ENCODE measurements at regions not wholly inside any gene's neighbourhood (a gene's known extent, or its start where the extent isn't known, plus 50 kb on each side); places are given as distances from the start of the nearest gene placed in this dataset.

DNA sequence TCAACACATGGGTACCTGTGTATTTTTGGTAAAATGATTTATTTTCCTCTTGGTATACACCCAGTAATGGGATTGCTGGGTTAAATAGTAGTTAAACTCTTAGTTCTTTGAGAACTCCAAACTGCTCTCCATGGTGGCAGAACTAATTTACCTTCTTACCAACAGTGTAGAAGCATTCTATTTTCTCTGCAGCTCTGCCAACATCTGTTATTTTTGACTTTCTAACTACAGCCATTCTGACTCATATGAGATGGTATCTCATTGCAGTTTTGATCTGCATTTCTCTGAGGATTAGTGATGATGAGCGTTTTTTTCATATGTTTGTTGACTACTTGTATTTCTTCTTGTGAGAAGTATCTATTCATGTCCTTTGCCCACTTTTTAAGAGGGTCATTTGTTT lies 180.6 kb downstream of the FSIP2 start (continued):
- TF ChIP-seq, protein P1, sequence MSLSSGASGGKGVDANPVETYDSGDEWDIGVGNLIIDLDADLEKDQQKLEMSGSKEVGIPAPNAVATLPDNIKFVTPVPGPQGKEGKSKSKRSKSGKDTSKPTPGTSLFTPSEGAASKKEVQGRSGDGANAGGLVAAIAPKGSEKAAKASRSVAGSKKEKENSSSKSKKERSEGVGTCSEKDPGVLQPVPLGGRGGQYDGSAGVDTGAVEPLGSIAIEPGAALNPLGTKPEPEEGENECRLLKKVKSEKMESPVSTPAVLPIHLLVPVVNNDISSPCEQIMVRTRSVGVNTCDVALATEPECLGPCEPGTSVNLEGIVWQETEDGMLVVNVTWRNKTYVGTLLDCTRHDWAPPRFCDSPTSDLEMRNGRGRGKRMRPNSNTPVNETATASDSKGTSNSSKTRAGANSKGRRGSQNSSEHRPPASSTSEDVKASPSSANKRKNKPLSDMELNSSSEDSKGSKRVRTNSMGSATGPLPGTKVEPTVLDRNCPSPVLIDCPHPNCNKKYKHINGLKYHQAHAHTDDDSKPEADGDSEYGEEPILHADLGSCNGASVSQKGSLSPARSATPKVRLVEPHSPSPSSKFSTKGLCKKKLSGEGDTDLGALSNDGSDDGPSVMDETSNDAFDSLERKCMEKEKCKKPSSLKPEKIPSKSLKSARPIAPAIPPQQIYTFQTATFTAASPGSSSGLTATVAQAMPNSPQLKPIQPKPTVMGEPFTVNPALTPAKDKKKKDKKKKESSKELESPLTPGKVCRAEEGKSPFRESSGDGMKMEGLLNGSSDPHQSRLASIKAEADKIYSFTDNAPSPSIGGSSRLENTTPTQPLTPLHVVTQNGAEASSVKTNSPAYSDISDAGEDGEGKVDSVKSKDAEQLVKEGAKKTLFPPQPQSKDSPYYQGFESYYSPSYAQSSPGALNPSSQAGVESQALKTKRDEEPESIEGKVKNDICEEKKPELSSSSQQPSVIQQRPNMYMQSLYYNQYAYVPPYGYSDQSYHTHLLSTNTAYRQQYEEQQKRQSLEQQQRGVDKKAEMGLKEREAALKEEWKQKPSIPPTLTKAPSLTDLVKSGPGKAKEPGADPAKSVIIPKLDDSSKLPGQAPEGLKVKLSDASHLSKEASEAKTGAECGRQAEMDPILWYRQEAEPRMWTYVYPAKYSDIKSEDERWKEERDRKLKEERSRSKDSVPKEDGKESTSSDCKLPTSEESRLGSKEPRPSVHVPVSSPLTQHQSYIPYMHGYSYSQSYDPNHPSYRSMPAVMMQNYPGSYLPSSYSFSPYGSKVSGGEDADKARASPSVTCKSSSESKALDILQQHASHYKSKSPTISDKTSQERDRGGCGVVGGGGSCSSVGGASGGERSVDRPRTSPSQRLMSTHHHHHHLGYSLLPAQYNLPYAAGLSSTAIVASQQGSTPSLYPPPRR (CRISPR knock-in tag; IDR thresholded peaks at IDR 0.05; ENCODE audit: borderline replicate concordance), result no peak

DNA sequence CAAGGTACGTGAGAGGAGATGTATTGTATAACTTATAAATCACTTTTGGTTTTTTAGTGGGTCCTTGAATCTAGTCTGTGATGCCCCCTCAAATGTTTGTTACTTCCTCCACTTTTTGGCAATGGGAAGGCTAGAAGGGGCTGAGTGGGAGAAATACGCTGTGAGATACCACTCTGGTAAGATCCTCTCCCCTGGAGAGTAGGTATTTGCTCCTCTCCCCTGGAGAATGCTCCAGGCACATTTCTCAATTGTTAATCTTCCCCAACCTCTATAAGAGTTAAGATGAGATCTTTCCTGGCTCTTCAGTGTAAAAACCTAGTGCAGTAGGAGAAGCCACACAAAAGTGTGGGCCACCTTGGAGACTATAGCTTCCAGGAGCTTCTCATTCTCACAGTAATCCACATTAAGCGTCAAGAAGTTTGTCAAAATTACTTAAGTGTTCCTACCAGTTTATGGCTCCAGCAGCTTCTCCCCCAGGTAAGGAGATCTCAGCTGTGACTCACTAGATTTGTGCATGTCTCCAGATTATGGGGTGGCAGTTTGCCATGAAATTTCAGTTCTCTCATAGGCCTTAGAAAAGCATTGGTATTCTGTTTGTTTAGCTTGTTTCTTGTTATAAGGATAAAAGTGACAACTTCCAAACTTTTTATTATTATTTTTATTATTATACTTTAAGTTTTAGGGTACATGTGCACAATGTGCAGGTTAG lies 182.6 kb downstream of the FSIP2 start:
- 2% methylated on average over 3 of the region's 3 CpGs for WGBS (ENCODE audit: insufficient coverage, low coverage, missing lambda C conversion rate)
- no TSS peak for BruUV-seq (replicated peaks)
- FAIRE-seq (no peak), DNase-seq (ENCODE audit: extremely low read depth in 1 of 4, low spot score in 3 of 4) (no peak), ATAC-seq (no peak)
- in situ Hi-C loops (cut with MboI), result no loop called here
- POLR2A ChIA-PET, result no interaction called here
- Histone ChIP-seq H2AFZ (ENCODE audit: low read depth, low read length) (no peak overlapping the region), H3K79me2 (ENCODE audit: control insufficient read depth, insufficient read depth, low read length) (no peaks in the 10 kb centered on the region), H3K4me3 (no peak overlapping the region), H3K4me1 (replicated peaks in 1 of 2; ENCODE audit: control insufficient read depth in 2 of 2, insufficient read depth in 2 of 2, low read length in 2 of 2) (no peaks in the 10 kb centered on the region), H3K9me3 (replicated peaks; ENCODE audit: control insufficient read depth, insufficient read depth, low read depth, low read length) (no peaks in the 10 kb centered on the region), H3K36me3 (ENCODE audit: control insufficient read depth, insufficient read depth, low read length) (no peaks in the 10 kb centered on the region), H3K9me1 (ENCODE audit: control insufficient read depth, insufficient read depth, low read length) (no peaks in the 10 kb centered on the region), H3K4me2 (ENCODE audit: insufficient read depth, low read length) (no peak overlapping the region), H3K9ac (ENCODE audit: insufficient read depth in 1 of 2, low read depth in 2 of 2, low read length in 2 of 2) (no peak overlapping the region), H3K27ac (ENCODE audit: extremely low read depth, low read depth, low read length) (no peak overlapping the region), H3K27me3 (ENCODE audit: control insufficient read depth in 2 of 2, insufficient read depth in 2 of 2, low read length in 2 of 2) (no peaks in the 10 kb centered on the region), H4K20me1 (replicated peaks; ENCODE audit: control insufficient read depth, insufficient read depth, low read length) (no peaks in the 10 kb centered on the region)
- intact Hi-C loops (cut with micrococcal nuclease), result no loop called here
- CTCF ChIA-PET (ENCODE audit: low intra/inter-chr PET ratio), result no interaction called here
- TF ChIP-seq, protein P2, sequence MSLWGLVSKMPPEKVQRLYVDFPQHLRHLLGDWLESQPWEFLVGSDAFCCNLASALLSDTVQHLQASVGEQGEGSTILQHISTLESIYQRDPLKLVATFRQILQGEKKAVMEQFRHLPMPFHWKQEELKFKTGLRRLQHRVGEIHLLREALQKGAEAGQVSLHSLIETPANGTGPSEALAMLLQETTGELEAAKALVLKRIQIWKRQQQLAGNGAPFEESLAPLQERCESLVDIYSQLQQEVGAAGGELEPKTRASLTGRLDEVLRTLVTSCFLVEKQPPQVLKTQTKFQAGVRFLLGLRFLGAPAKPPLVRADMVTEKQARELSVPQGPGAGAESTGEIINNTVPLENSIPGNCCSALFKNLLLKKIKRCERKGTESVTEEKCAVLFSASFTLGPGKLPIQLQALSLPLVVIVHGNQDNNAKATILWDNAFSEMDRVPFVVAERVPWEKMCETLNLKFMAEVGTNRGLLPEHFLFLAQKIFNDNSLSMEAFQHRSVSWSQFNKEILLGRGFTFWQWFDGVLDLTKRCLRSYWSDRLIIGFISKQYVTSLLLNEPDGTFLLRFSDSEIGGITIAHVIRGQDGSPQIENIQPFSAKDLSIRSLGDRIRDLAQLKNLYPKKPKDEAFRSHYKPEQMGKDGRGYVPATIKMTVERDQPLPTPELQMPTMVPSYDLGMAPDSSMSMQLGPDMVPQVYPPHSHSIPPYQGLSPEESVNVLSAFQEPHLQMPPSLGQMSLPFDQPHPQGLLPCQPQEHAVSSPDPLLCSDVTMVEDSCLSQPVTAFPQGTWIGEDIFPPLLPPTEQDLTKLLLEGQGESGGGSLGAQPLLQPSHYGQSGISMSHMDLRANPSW (CRISPR knock-in tag; IDR thresholded peaks at IDR 0.05), result no peak
- no peak for TF ChIP-seq DDX20 (tag; IDR thresholded peaks at IDR 0.05; ENCODE audit: low read depth)
- no peak for TF ChIP-seq ARID4B (CRISPR knock-in tag; IDR thresholded peaks at IDR 0.05)
- no peak for TF ChIP-seq SRSF1 (IDR thresholded peaks at IDR 0.05; ENCODE audit: low read depth, low read length)
- TF ChIP-seq TOE1 (IDR thresholded peaks at IDR 0.05; ENCODE audit: borderline replicate concordance), result no peak
- no peak for TF ChIP-seq TOE1 (CRISPR knock-in tag; IDR thresholded peaks at IDR 0.05; ENCODE audit: borderline replicate concordance, low read depth)
- TF ChIP-seq NR1H2 (CRISPR knock-in tag; IDR thresholded peaks at IDR 0.05), result no peak
